ENCODE measurements at regions not wholly inside any gene's neighbourhood (a gene's known extent, or its start where the extent isn't known, plus 50 kb on each side); places are given as distances from the start of the nearest gene placed in this dataset.

DNA sequence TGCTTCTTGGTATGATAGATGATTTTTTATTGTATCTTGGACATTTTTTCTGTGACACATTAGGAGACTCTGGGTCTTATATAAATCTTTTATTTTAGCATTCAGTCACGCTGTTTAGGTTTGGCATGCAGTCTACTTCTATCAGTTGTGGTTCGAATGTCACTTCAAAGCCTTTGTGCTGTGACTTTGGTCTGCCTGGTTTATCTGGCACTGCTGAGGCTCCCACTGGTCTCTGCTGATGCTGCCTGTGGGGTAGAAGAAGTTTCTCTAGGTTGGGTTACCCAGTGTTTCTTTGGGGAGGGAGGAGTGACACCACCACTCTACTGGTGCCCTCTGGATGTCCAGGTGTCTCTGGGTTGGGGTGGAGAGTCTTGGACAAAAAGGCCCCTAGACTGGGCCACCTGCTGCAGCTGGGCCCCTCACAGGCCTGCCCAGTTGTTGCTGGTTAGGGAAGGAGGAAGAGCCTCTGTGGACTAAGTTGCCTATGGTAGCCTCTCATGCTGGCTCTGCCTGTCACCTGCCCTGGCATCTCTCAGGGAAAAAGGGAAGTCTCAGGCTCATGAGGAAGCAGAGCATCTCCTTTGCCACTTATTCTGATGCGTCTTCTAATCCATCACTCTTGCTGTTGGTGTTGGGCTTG is 115.4 kb upstream of the HS6ST1 start:
- Histone ChIP-seq H3K4me1 (ENCODE audit: control insufficient read depth in 4 of 4, insufficient read depth in 4 of 4, low read length in 3 of 4) (no peaks in the 10 kb centered on the region), H3K36me3 (ENCODE audit: control insufficient read depth in 4 of 4, insufficient read depth in 3 of 4, low read depth in 1 of 4, low read length in 3 of 4) (no peaks in the 10 kb centered on the region), H3K9me3 (ENCODE audit: control insufficient read depth in 4 of 4, low read length in 3 of 4) (peaks cover 0 to 4% (median 3%) of the 10 kb centered on the region in 4 donors), H3K27ac (ENCODE audit: low read depth in 1 of 2, low read length in 2 of 2) (no peak overlapping the region), H3K27me3 (ENCODE audit: control insufficient read depth in 4 of 4, insufficient read depth in 4 of 4, low read length in 3 of 4) (no peaks in the 10 kb centered on the region), H3K4me3 (ENCODE audit: low read depth in 1 of 3, low read length in 3 of 3) (no peak overlapping the region), H3K9ac (ENCODE audit: low read depth in 1 of 2, low read length in 2 of 2) (no peak overlapping the region)
- DNase-seq (ENCODE audit: low spot score): no peak
- TF ChIP-seq NR2F2 (IDR thresholded peaks at IDR 0.05): no peak
- no peak for TF ChIP-seq RXRA (IDR thresholded peaks at IDR 0.05)
- TF ChIP-seq TAF1 (conservative IDR thresholded peaks at IDR 0.05): no peak
- TF ChIP-seq, protein P1, sequence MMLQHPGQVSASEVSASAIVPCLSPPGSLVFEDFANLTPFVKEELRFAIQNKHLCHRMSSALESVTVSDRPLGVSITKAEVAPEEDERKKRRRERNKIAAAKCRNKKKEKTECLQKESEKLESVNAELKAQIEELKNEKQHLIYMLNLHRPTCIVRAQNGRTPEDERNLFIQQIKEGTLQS (IDR thresholded peaks at IDR 0.05): no peak
- no peak for TF ChIP-seq EGR1 (IDR thresholded peaks at IDR 0.05; ENCODE audit: low read depth in 2 of 2)
- TF ChIP-seq, protein P2, sequence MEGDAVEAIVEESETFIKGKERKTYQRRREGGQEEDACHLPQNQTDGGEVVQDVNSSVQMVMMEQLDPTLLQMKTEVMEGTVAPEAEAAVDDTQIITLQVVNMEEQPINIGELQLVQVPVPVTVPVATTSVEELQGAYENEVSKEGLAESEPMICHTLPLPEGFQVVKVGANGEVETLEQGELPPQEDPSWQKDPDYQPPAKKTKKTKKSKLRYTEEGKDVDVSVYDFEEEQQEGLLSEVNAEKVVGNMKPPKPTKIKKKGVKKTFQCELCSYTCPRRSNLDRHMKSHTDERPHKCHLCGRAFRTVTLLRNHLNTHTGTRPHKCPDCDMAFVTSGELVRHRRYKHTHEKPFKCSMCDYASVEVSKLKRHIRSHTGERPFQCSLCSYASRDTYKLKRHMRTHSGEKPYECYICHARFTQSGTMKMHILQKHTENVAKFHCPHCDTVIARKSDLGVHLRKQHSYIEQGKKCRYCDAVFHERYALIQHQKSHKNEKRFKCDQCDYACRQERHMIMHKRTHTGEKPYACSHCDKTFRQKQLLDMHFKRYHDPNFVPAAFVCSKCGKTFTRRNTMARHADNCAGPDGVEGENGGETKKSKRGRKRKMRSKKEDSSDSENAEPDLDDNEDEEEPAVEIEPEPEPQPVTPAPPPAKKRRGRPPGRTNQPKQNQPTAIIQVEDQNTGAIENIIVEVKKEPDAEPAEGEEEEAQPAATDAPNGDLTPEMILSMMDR (IDR thresholded peaks at IDR 0.05; ENCODE audit: low read depth, low read length, missing input control): no peak
- TF ChIP-seq, protein P3, sequence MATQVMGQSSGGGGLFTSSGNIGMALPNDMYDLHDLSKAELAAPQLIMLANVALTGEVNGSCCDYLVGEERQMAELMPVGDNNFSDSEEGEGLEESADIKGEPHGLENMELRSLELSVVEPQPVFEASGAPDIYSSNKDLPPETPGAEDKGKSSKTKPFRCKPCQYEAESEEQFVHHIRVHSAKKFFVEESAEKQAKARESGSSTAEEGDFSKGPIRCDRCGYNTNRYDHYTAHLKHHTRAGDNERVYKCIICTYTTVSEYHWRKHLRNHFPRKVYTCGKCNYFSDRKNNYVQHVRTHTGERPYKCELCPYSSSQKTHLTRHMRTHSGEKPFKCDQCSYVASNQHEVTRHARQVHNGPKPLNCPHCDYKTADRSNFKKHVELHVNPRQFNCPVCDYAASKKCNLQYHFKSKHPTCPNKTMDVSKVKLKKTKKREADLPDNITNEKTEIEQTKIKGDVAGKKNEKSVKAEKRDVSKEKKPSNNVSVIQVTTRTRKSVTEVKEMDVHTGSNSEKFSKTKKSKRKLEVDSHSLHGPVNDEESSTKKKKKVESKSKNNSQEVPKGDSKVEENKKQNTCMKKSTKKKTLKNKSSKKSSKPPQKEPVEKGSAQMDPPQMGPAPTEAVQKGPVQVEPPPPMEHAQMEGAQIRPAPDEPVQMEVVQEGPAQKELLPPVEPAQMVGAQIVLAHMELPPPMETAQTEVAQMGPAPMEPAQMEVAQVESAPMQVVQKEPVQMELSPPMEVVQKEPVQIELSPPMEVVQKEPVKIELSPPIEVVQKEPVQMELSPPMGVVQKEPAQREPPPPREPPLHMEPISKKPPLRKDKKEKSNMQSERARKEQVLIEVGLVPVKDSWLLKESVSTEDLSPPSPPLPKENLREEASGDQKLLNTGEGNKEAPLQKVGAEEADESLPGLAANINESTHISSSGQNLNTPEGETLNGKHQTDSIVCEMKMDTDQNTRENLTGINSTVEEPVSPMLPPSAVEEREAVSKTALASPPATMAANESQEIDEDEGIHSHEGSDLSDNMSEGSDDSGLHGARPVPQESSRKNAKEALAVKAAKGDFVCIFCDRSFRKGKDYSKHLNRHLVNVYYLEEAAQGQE (IDR thresholded peaks at IDR 0.05): no peak
- TF ChIP-seq FOXA1 (IDR thresholded peaks at IDR 0.05): no peak
- WGBS: 89% methylated on average over 3 of the region's 3 CpGs

DNA sequence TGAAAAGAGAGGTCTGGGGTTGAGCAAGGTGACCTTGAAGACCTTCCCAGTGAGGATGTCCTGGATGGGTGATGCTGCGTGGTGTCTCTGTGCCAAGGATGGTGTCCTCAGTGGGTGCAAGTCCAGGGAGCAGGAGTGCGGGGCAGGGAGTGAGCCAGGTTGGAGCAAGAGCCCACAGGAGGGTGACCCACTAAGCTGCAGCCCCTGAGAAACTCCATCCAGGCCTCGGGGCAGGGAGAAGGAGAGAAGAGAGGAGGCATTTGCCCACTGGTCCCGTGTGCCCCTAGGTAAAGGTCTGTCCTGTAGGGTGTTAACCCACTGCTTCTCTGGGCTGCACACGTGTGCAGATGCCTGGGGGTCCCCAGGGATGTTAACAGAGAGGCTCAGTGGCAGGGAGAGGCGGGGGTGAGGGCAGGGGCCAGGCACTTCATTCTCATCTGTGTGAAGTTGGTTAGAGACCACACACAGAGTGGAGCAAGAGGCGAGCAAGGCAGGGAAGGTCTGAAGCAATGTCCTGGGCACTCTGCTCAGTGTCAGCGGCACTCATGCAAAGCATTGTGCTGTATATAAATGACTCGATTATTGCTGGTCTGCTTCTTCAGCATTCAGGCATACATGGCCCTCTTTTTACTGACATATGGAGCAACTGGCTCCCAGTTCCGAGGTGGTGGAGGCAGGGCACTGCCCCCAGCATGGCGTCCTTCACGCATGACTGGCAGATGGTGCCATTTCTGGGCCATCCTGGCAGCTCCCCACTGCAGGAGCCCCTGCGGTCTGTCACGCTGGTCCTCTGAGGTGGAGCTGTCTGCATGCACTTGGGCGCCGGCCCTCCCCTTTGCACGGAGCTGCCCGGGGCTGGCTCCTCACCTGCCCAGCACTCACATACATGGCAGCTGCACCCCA is 117.2 kb upstream of the HS6ST1 start:
- H3K27me3 ChIP-seq (ENCODE audit: control insufficient read depth in 4 of 4, insufficient read depth in 4 of 4, low read length in 3 of 4): no peaks in the 10 kb centered on the region
- H3K4me1 ChIP-seq (ENCODE audit: control insufficient read depth in 4 of 4, insufficient read depth in 4 of 4, low read length in 3 of 4): no peaks in the 10 kb centered on the region
- H3K9ac ChIP-seq (ENCODE audit: low read depth in 1 of 2, low read length in 2 of 2): no peak overlapping the region
- no peak for DNase-seq (ENCODE audit: low spot score)
- WGBS: 91% methylated on average over 18 of the region's 18 CpGs
- H3K36me3 ChIP-seq (ENCODE audit: control insufficient read depth in 4 of 4, insufficient read depth in 3 of 4, low read depth in 1 of 4, low read length in 3 of 4): no peaks in the 10 kb centered on the region
- no peaks in the 10 kb centered on the region for H3K9me3 ChIP-seq (ENCODE audit: control insufficient read depth in 4 of 4, low read length in 3 of 4)
- no peak overlapping the region for H3K4me3 ChIP-seq (ENCODE audit: low read depth in 1 of 3, low read length in 3 of 3)
- no peak overlapping the region for H3K27ac ChIP-seq (ENCODE audit: low read depth in 1 of 2, low read length in 2 of 2)
- no peak for TF ChIP-seq SP1 (IDR thresholded peaks at IDR 0.05)
- no peak for TF ChIP-seq YY1 (IDR thresholded peaks at IDR 0.05)
- no peak for TF ChIP-seq TAF1 (conservative IDR thresholded peaks at IDR 0.05)

Measured in liver (tissue), 8 donors.